ENCODE measurements at regions not wholly inside any gene's neighbourhood (a gene's known extent, or its start where the extent isn't known, plus 50 kb on each side); places are given as distances from the start of the nearest gene placed in this dataset.

DNA sequence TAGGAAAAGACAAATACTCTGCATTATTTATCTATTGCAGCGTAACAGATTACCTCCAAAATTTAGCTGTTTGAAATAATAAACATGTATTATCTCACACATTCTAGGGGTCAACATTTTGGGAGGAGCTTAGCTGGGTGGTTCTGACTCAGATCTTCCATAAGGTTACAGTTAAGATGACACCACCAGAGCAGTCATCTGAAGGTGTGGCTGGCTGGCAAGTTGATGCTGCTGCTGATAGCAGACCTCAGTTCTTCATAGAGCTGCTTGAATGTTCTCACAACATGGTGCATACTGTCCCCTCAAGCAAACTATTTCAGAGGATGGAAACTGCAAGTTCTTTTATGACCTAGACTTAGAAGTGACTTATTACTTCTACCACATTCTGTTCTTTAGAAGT, 146.3 kb upstream of the FSTL4 start:
- Histone ChIP-seq H3K4me1 (no peaks in the 10 kb centered on the region), H3K9me3 (no peaks in the 10 kb centered on the region), H3K36me3 (no peaks in the 10 kb centered on the region), H3K4me3 (no peak overlapping the region), H3K27ac (no peak overlapping the region), H3K27me3 (no peaks in the 10 kb centered on the region)
- no peak for DNase-seq (ENCODE audit: low spot score in 2 of 2)
- intact Hi-C loops (cut with DNase I): no loop called here
- TF ChIP-seq, protein P1, sequence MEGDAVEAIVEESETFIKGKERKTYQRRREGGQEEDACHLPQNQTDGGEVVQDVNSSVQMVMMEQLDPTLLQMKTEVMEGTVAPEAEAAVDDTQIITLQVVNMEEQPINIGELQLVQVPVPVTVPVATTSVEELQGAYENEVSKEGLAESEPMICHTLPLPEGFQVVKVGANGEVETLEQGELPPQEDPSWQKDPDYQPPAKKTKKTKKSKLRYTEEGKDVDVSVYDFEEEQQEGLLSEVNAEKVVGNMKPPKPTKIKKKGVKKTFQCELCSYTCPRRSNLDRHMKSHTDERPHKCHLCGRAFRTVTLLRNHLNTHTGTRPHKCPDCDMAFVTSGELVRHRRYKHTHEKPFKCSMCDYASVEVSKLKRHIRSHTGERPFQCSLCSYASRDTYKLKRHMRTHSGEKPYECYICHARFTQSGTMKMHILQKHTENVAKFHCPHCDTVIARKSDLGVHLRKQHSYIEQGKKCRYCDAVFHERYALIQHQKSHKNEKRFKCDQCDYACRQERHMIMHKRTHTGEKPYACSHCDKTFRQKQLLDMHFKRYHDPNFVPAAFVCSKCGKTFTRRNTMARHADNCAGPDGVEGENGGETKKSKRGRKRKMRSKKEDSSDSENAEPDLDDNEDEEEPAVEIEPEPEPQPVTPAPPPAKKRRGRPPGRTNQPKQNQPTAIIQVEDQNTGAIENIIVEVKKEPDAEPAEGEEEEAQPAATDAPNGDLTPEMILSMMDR (IDR thresholded peaks at IDR 0.05): no peak

DNA sequence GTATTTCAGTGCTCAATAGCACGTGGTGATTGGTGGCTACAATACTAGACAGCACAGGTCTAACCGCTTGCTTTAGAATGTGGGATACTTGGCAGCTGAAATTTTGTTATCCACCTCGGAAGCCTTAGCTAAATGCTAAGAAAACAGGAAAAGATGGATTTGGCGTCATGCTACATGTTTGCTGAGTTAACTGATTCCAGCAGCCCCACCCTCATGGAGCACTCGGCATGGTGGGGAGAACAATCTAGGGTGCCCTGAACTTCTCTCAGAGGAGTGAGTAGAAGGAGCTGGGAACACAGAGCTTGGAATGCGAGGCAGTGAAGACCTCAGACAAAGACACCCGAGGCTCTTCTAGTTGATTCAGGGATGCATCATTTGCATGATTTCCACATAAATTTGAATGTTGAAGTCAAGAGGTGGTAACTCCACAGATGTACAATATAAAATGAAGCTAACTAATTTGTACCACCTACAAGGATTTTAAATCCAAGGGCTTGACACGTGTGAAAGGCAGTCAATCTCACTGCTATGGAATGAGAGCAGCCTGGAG, 145.1 kb upstream of the FSTL4 start:
- Histone ChIP-seq H3K4me1 (no peaks in the 10 kb centered on the region), H3K27me3 (no peaks in the 10 kb centered on the region), H3K27ac (no peak overlapping the region), H3K4me3 (no peak overlapping the region), H3K9me3 (no peaks in the 10 kb centered on the region), H3K36me3 (no peaks in the 10 kb centered on the region)
- DNase-seq (ENCODE audit: low spot score in 2 of 2): no peak
- TF ChIP-seq, protein P1 (IDR thresholded peaks at IDR 0.05): no peak
- intact Hi-C loops (cut with DNase I): no loop called here

DNA sequence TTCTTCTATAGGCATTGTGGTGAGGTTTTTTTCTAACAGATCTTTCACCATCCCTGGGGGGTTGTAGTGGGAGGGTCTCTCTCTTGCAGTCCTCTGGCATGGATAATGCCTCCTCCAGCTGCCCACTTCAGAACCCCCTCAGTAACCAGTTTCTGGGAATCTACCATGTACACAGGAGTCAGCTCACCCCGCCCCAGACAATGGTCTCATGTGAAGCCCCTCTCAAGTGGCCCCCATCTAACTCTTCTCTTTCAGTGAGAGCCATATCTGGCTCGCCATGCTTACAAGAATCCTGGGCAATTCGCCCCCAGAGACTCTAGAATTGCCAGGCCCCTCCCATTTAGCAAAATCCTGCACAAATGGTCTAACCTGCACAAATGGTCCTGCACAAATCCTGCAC, 144.4 kb upstream of the FSTL4 start:
- Histone ChIP-seq H3K36me3 (no peaks in the 10 kb centered on the region), H3K27me3 (no peaks in the 10 kb centered on the region), H3K27ac (no peak overlapping the region), H3K4me3 (no peak overlapping the region), H3K9me3 (no peaks in the 10 kb centered on the region), H3K4me1 (no peaks in the 10 kb centered on the region)
- TF ChIP-seq, protein P1 (IDR thresholded peaks at IDR 0.05): no peak
- DNase-seq (ENCODE audit: low spot score in 2 of 2): no peak
- intact Hi-C loops (cut with DNase I): no loop called here

DNA sequence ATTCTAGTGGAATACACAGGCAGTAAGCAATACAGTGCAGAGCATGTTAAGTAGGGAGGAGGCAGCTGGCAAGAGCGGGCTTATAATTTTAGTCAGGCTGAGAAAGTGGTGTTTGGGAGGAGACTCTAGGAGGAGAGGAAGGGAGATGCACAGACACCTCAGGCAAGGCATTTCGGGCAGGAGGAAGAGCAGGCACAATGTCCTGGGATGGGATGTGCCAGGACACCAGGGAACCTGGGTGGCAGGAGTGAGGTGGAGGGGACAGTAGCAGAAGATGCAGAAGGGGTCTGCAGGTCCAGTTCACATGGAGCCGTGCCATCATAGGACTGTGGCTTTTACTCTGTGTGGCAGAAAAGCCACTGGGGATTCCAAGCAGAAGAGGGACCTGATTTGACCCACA, 143.7 kb upstream of the FSTL4 start:
- Histone ChIP-seq H3K27me3 (no peaks in the 10 kb centered on the region), H3K36me3 (no peaks in the 10 kb centered on the region), H3K4me1 (no peaks in the 10 kb centered on the region), H3K27ac (no peak overlapping the region), H3K4me3 (no peak overlapping the region), H3K9me3 (no peaks in the 10 kb centered on the region)
- TF ChIP-seq, protein P1 (IDR thresholded peaks at IDR 0.05): no peak
- no peak for DNase-seq (ENCODE audit: low spot score in 2 of 2)
- intact Hi-C loops (cut with DNase I): no loop called here

DNA sequence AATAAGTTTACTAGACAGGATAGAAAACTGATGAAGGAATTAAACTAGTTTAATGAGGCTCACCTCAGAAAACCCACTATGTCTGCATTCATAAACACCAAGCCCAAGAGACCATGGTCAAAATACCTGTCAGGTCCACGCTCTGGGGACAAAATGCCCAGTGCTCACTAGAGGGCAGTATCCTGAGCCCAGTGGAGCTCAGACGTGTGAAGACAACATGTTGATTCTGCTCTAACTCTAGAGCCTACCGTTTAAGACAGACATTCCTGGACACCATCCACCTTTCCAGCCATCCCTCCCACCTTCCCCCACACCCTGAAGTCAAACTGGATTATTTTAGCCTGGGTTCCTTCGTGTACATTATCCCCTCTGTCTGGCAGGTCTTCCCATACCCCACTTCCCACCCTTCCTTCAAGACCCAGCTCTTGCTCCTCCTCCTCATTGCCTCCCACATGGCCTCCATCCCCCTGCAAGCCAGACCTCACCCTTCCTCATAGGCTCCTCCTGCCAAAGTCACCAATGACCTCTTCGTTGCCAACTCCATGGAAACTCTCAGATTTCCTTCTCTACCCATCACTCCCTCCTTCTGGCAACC, 142.3 kb upstream of the FSTL4 start:
- no peaks in the 10 kb centered on the region for H3K27me3 ChIP-seq
- DNase-seq (ENCODE audit: low spot score in 2 of 2): no peak
- no peak overlapping the region for H3K27ac ChIP-seq
- TF ChIP-seq, protein P1 (IDR thresholded peaks at IDR 0.05): peak in 2 of 3 experiments; percentile 9 to 43
- no peaks in the 10 kb centered on the region for H3K9me3 ChIP-seq
- H3K4me3 ChIP-seq: no peak overlapping the region
- no peaks in the 10 kb centered on the region for H3K4me1 ChIP-seq
- no peaks in the 10 kb centered on the region for H3K36me3 ChIP-seq
- intact Hi-C loops (cut with DNase I): no loop called here

DNA sequence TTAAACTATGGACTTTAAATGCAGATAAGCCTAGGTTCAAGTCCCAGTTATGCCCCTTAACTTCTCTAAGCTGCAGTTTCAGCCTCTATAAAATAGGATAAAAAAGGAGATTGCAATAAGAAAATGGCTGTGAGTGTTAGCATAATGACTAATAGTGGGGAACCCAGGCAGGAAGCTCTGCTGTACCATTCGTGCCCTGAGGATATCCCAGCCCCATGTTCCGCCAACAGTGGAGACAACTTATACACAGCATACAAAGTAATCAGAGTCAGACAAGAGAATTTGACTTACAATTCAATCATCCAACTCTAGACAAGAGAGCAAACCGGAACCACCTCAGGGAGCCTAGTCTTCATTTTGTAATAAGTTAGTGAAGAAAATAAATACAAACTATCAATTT, 141.5 kb upstream of the FSTL4 start:
- Histone ChIP-seq H3K4me3 (no peak overlapping the region), H3K27me3 (no peaks in the 10 kb centered on the region), H3K27ac (no peak overlapping the region), H3K36me3 (no peaks in the 10 kb centered on the region), H3K9me3 (no peaks in the 10 kb centered on the region), H3K4me1 (no peaks in the 10 kb centered on the region)
- DNase-seq (ENCODE audit: low spot score in 2 of 2): no peak
- TF ChIP-seq, protein P1 (IDR thresholded peaks at IDR 0.05): no peak
- intact Hi-C loops (cut with DNase I): no loop called here
